PFSK-1 (cell line): ENCODE measurements at regions not wholly inside any gene's neighbourhood (a gene's known extent, or its start where the extent isn't known, plus 50 kb on each side); places are given as distances from the start of the nearest gene placed in this dataset.

Source experiments
- POLR2AphosphoS5 ChIP-seq: IDR thresholded peaks from 2 replicates; pipeline ENCODE4 v1.6.1; 2012; ENCODE audit warnings: low read depth, mild to moderate bottlenecking, control low read depth, low read length, moderate library complexity
- REST ChIP-seq, 2 experiments: IDR thresholded peaks; 2 replicates each; pipeline versions ENCODE4 v1.6.1 to v1.8.0; 2011 to 2012; ENCODE audit warnings: low read depth in 2 of 2, low read length in 2 of 2, control low read depth in 1 of 2, inconsistent platforms in 1 of 2, mild to moderate bottlenecking in 1 of 2, moderate library complexity in 1 of 2; ENCODE audit not compliant: insufficient read depth in 1 of 2

- no peak for TF ChIP-seq REST (IDR thresholded peaks at IDR 0.05; ENCODE audit: insufficient read depth in 1 of 2, low read depth in 2 of 2, low read length in 2 of 2)
- no peak for TF ChIP-seq POLR2AphosphoS5
These were observed 699.5 kb downstream of the CETN3 start for GRCh38 chr5:89710006-89710405.
